Trophoblast cell (in vitro differentiated cells and primary cell): ENCODE measurements at regions not wholly inside any gene's neighbourhood (a gene's known extent, or its start where the extent isn't known, plus 50 kb on each side); places are given as distances from the start of the nearest gene placed in this dataset.

Experiments used
- DNase-seq, 2 donors: peaks; one replicate each; pipeline ENCODE4 v3.0.0-alpha.2; 2016
- H2AFZ ChIP-seq: 2 replicates; pipeline ENCODE4 v1.6.1; 2013; ENCODE audit warnings: low read length, moderate library complexity, mild to moderate bottlenecking; ENCODE audit not compliant: insufficient read depth, poor library complexity
- H2AK5ac ChIP-seq: 2 replicates; pipeline ENCODE4 v1.6.1; 2013; ENCODE audit warnings: mild to moderate bottlenecking, low read length
- H2BK120ac ChIP-seq: 2 replicates; pipeline ENCODE4 v1.6.1; 2013; ENCODE audit warnings: low read length, mild to moderate bottlenecking, moderate library complexity; ENCODE audit not compliant: insufficient read depth, poor library complexity
- H2BK12ac ChIP-seq: 2 replicates; pipeline ENCODE4 v1.6.1; 2013; ENCODE audit warnings: mild to moderate bottlenecking, low read length, moderate library complexity
- H2BK5ac ChIP-seq: 2 replicates; pipeline ENCODE4 v1.6.1; 2013; ENCODE audit warnings: low read length, low read depth, moderate library complexity, mild to moderate bottlenecking; ENCODE audit not compliant: poor library complexity
- H3K14ac ChIP-seq: 2 replicates; pipeline ENCODE4 v1.6.1; 2013; ENCODE audit warnings: mild to moderate bottlenecking, low read length
- H3K18ac ChIP-seq: 2 replicates; pipeline ENCODE4 v1.6.1; 2013; ENCODE audit warnings: mild to moderate bottlenecking, low read length
- H3K23ac ChIP-seq: 2 replicates; pipeline ENCODE4 v1.6.1; 2013; ENCODE audit warnings: low read length
- H3K27ac ChIP-seq: 2 replicates; pipeline ENCODE4 v1.5.1; 2013; ENCODE audit warnings: low read depth, mild to moderate bottlenecking, inconsistent platforms, low read length, moderate library complexity
- H3K27me3 ChIP-seq: 2 replicates; pipeline ENCODE4 v1.6.1; 2013; ENCODE audit warnings: inconsistent platforms, mild to moderate bottlenecking, low read length, moderate library complexity; ENCODE audit not compliant: insufficient read depth
- H3K36me3 ChIP-seq, 2 experiments: 1 replicate in 1 of 2; 2 replicates in 1 of 2; pipeline ENCODE4 v1.6.1; 2013; ENCODE audit warnings: low read length in 2 of 2, mild to moderate bottlenecking in 2 of 2, moderate library complexity in 1 of 2; ENCODE audit not compliant: insufficient read depth in 2 of 2, control insufficient read depth in 1 of 2
- H3K4ac ChIP-seq: 2 replicates; pipeline ENCODE4 v1.6.1; 2013; ENCODE audit warnings: low read depth, mild to moderate bottlenecking, low read length, moderate library complexity
- H3K4me1 ChIP-seq, 2 experiments: 1 replicate in 1 of 2; 2 replicates in 1 of 2; pipeline ENCODE4 v1.6.1; 2013; ENCODE audit warnings: low read length in 2 of 2, mild to moderate bottlenecking in 2 of 2, moderate library complexity in 1 of 2; ENCODE audit not compliant: insufficient read depth in 2 of 2, control insufficient read depth in 1 of 2
- H3K4me2 ChIP-seq: 2 replicates; pipeline ENCODE4 v1.6.1; 2013; ENCODE audit warnings: inconsistent platforms, mild to moderate bottlenecking, low read length, moderate library complexity
- H3K4me3 ChIP-seq: 2 replicates; pipeline ENCODE4 v1.5.1; 2013; ENCODE audit warnings: mild to moderate bottlenecking, low read depth, low read length, inconsistent platforms
- H3K79me1 ChIP-seq: one replicate; pipeline ENCODE4 v1.6.1; 2013; ENCODE audit warnings: low read length
- H3K79me2 ChIP-seq: 2 replicates; pipeline ENCODE4 v1.6.1; 2013; ENCODE audit warnings: low read length, mild to moderate bottlenecking; ENCODE audit not compliant: control insufficient read depth, insufficient read depth, poor library complexity
- H3K9ac ChIP-seq: 2 replicates; pipeline ENCODE4 v1.6.1; 2013; ENCODE audit warnings: mild to moderate bottlenecking, low read length
- H3K9me3 ChIP-seq: 2 replicates; pipeline ENCODE4 v1.6.1; 2013; ENCODE audit warnings: low read depth, mild to moderate bottlenecking, control low read depth, inconsistent platforms, low read length; ENCODE audit not compliant: insufficient read depth
- H4K12ac ChIP-seq: 2 replicates; pipeline ENCODE4 v1.6.1; 2013; ENCODE audit warnings: low read depth, mild to moderate bottlenecking, low read length, moderate library complexity
- H4K8ac ChIP-seq: 2 replicates; pipeline ENCODE4 v1.6.1; 2013; ENCODE audit warnings: low read depth, mild to moderate bottlenecking, low read length, moderate library complexity
- H4K91ac ChIP-seq: one replicate; pipeline ENCODE4 v1.6.1; 2013; ENCODE audit warnings: low read depth, mild to moderate bottlenecking, low read length, moderate library complexity
- WGBS: extraction: QIAGEN DNeasy Blood & Tissue Kit; methylation state at CpG from one replicate; pipeline ENCODE4 v1.1.7; 2013; ENCODE audit warnings: missing lambda C conversion rate; ENCODE audit not compliant: insufficient read length, insufficient coverage; ENCODE audit errors: extremely low coverage; 5-methylcytosine and 5-hydroxymethylcytosine counted together

GRCh38 chr12:25420116-25420515, 133.0 kb downstream of the LMNTD1 start:
- H3K36me3 ChIP-seq, result no peaks in the 10 kb centered on the region
- H4K8ac ChIP-seq, result no peak overlapping the region
- H4K12ac ChIP-seq, result no peak overlapping the region
- H2BK120ac ChIP-seq, result no peak overlapping the region
- H3K4me1 ChIP-seq, result no peaks in the 10 kb centered on the region
- no peaks in the 10 kb centered on the region for H3K9me3 ChIP-seq
- peak; percentile 48 to 77 for DNase-seq
- no peak overlapping the region for H3K4me3 ChIP-seq
- H3K23ac ChIP-seq, result no peak overlapping the region
- H3K14ac ChIP-seq, result no peak overlapping the region
- no peak overlapping the region for H3K18ac ChIP-seq
- no CpG with 5 or more reads among the region's 4 CpGs for WGBS
- H3K27me3 ChIP-seq, result no peaks in the 10 kb centered on the region
- H2BK5ac ChIP-seq, result no peak overlapping the region
- H2BK12ac ChIP-seq, result no peak overlapping the region
- H2AK5ac ChIP-seq, result no peak overlapping the region
- no peaks in the 10 kb centered on the region for H3K79me1 ChIP-seq
- no peak overlapping the region for H4K91ac ChIP-seq
- H3K27ac ChIP-seq, result no peak overlapping the region
- no peak overlapping the region for H3K4ac ChIP-seq
- H3K79me2 ChIP-seq, result no peaks in the 10 kb centered on the region
- H2AFZ ChIP-seq, result no peak overlapping the region
- no peak overlapping the region for H3K4me2 ChIP-seq
- no peak overlapping the region for H3K9ac ChIP-seq

- Histone ChIP-seq H2AFZ (no peak overlapping the region), H2AK5ac (no peak overlapping the region), H2BK5ac (no peak overlapping the region), H3K18ac (no peak overlapping the region), H3K4ac (no peak overlapping the region), H3K14ac (no peak overlapping the region), H2BK12ac (no peak overlapping the region), H2BK120ac (no peak overlapping the region), H3K4me1 (no peaks in the 10 kb centered on the region), H3K9me3 (no peaks in the 10 kb centered on the region), H4K91ac (no peak overlapping the region), H3K23ac (no peak overlapping the region), H3K9ac (no peak overlapping the region), H3K79me1 (no peaks in the 10 kb centered on the region), H4K8ac (no peak overlapping the region), H3K79me2 (no peaks in the 10 kb centered on the region), H3K4me2 (no peak overlapping the region), H3K36me3 (no peaks in the 10 kb centered on the region), H3K27ac (no peak overlapping the region), H3K27me3 (no peaks in the 10 kb centered on the region), H3K4me3 (no peak overlapping the region), H4K12ac (no peak overlapping the region)
- DNase-seq, result no peak
- WGBS, result 94% methylated on average over 1 of the region's 2 CpGs
Observed at GRCh38 chr12:25419595-25419994, 133.5 kb downstream of the LMNTD1 start.

- H3K9me3 ChIP-seq, result no peaks in the 10 kb centered on the region
- no peaks in the 10 kb centered on the region for H3K27me3 ChIP-seq
- no peak overlapping the region for H4K8ac ChIP-seq
- H3K4me1 ChIP-seq, result no peaks in the 10 kb centered on the region
- no peak overlapping the region for H4K12ac ChIP-seq
- no peak overlapping the region for H3K14ac ChIP-seq
- no peaks in the 10 kb centered on the region for H3K79me2 ChIP-seq
- no peak overlapping the region for H4K91ac ChIP-seq
- H3K18ac ChIP-seq, result no peak overlapping the region
- no peak overlapping the region for H3K4me3 ChIP-seq
- no peak overlapping the region for H2BK120ac ChIP-seq
- no CpG with 5 or more reads among the region's 3 CpGs for WGBS
- no peak overlapping the region for H3K4ac ChIP-seq
- H3K27ac ChIP-seq, result no peak overlapping the region
- no peaks in the 10 kb centered on the region for H3K79me1 ChIP-seq
- no peak overlapping the region for H3K23ac ChIP-seq
- no peaks in the 10 kb centered on the region for H3K36me3 ChIP-seq
- no peak overlapping the region for H3K9ac ChIP-seq
- H2AFZ ChIP-seq, result no peak overlapping the region
- no peak for DNase-seq
- H3K4me2 ChIP-seq, result no peak overlapping the region
- no peak overlapping the region for H2BK12ac ChIP-seq
- H2BK5ac ChIP-seq, result no peak overlapping the region
- no peak overlapping the region for H2AK5ac ChIP-seq
Observed at GRCh38 chr12:25417071-25417470, 136.0 kb downstream of the LMNTD1 start.

- H2BK120ac ChIP-seq, result no peak overlapping the region
- H2AFZ ChIP-seq, result no peak overlapping the region
- DNase-seq, result no peak
- no peaks in the 10 kb centered on the region for H3K36me3 ChIP-seq
- no peaks in the 10 kb centered on the region for H3K79me2 ChIP-seq
- no peak overlapping the region for H3K9ac ChIP-seq
- H3K18ac ChIP-seq, result no peak overlapping the region
- H4K8ac ChIP-seq, result no peak overlapping the region
- H3K4me1 ChIP-seq, result no peaks in the 10 kb centered on the region
- no peak overlapping the region for H3K14ac ChIP-seq
- H2BK12ac ChIP-seq, result no peak overlapping the region
- H3K4me3 ChIP-seq, result no peak overlapping the region
- H2AK5ac ChIP-seq, result no peak overlapping the region
- no peaks in the 10 kb centered on the region for H3K9me3 ChIP-seq
- no peak overlapping the region for H4K12ac ChIP-seq
- H2BK5ac ChIP-seq, result no peak overlapping the region
- no peak overlapping the region for H3K4ac ChIP-seq
- H4K91ac ChIP-seq, result no peak overlapping the region
- no peak overlapping the region for H3K27ac ChIP-seq
- H3K79me1 ChIP-seq, result no peaks in the 10 kb centered on the region
- no peak overlapping the region for H3K23ac ChIP-seq
- no peak overlapping the region for H3K4me2 ChIP-seq
- WGBS, result no CpG with 5 or more reads among the region's 4 CpGs
- no peaks in the 10 kb centered on the region for H3K27me3 ChIP-seq
Observed at GRCh38 chr12:25416516-25416915, 136.6 kb downstream of the LMNTD1 start.
